DND-41 (cell line): ENCODE measurements at regions not wholly inside any gene's neighbourhood (a gene's known extent, or its start where the extent isn't known, plus 50 kb on each side); places are given as distances from the start of the nearest gene placed in this dataset.

Experiments used
- ATAC-seq: fragments of 200-7000 bp; cut with Tn5 transposase; 3 replicates; pipeline ENCODE4 v1.9.1; 2021; ENCODE audit warnings: low read depth; ENCODE audit not compliant: insufficient read depth
- DNase-seq: peaks from one replicate; pipeline ENCODE4 v3.0.0-alpha.2; 2020
- H2AFZ ChIP-seq: 2 replicates; pipeline ENCODE4 v1.6.0; 2012; ENCODE audit warnings: low read depth, low read length
- H3K27ac ChIP-seq: 2 replicates; pipeline ENCODE4 v1.5.1; 2012; ENCODE audit warnings: low read length, inconsistent platforms
- H3K27me3 ChIP-seq: fragments of 200-600 bp; sonication (generic); 2 replicates; pipeline ENCODE4 v1.6.0; 2012; ENCODE audit warnings: low read length, mild to moderate bottlenecking, inconsistent platforms; ENCODE audit not compliant: insufficient read depth, poor library complexity
- H3K36me3 ChIP-seq: 2 replicates; pipeline ENCODE4 v1.5.1; 2012; ENCODE audit warnings: low read length, inconsistent platforms; ENCODE audit not compliant: insufficient read depth
- H3K4me1 ChIP-seq: 2 replicates; pipeline ENCODE4 v1.5.1; 2012; ENCODE audit warnings: mild to moderate bottlenecking, low read length; ENCODE audit not compliant: insufficient read depth
- H3K4me2 ChIP-seq: 2 replicates; pipeline ENCODE4 v1.6.0; 2012; ENCODE audit warnings: mild to moderate bottlenecking, moderate library complexity, low read length, inconsistent platforms; ENCODE audit not compliant: insufficient read depth
- H3K4me3 ChIP-seq, 2 experiments: fragments of 200-600 bp in 1 of 2; shearing (Covaris generic) in 1 of 2; 2 replicates each; pipeline ENCODE4 v1.5.1; 2012 to 2016; ENCODE audit warnings: inconsistent platforms in 2 of 2, low read length in 2 of 2, mild to moderate bottlenecking in 2 of 2, low read depth in 1 of 2, moderate library complexity in 1 of 2
- H3K79me2 ChIP-seq: 2 replicates; pipeline ENCODE4 v1.6.0; 2012; ENCODE audit warnings: low read length, inconsistent platforms; ENCODE audit not compliant: insufficient read depth
- H3K9ac ChIP-seq: 2 replicates; pipeline ENCODE4 v1.6.0; 2012; ENCODE audit warnings: low read depth, mild to moderate bottlenecking, inconsistent platforms, low read length, moderate library complexity
- H3K9me3 ChIP-seq: 2 replicates; pipeline ENCODE4 v1.5.1; 2012; ENCODE audit warnings: low read length, moderate library complexity, mild to moderate bottlenecking, inconsistent platforms; ENCODE audit not compliant: insufficient read depth, severe bottlenecking
- H4K20me1 ChIP-seq: 2 replicates; pipeline ENCODE4 v1.6.0; 2012; ENCODE audit warnings: low read length; ENCODE audit not compliant: insufficient read depth
- CTCF ChIP-seq: IDR thresholded peaks from 2 replicates; pipeline ENCODE4 v1.5.1; 2012; ENCODE audit warnings: borderline replicate concordance, low read length, moderate library complexity, mild to moderate bottlenecking; ENCODE audit not compliant: poor library complexity, severe bottlenecking; ENCODE audit errors: extremely low read depth
- EZH2 ChIP-seq: IDR thresholded peaks from 3 replicates; pipeline ENCODE4 v1.6.1; 2012; ENCODE audit warnings: borderline replicate concordance, low read depth, mild to moderate bottlenecking, moderate library complexity, low read length, inconsistent platforms; ENCODE audit not compliant: severe bottlenecking

- H2AFZ ChIP-seq, result no peak overlapping the region
- H3K9me3 ChIP-seq, result no peaks in the 10 kb centered on the region
- no peaks in the 10 kb centered on the region for H3K36me3 ChIP-seq
- H3K27ac ChIP-seq, result no peak overlapping the region
- no peak overlapping the region for H3K9ac ChIP-seq
- no peaks in the 10 kb centered on the region for H3K79me2 ChIP-seq
- no peak for DNase-seq
- peaks cover 13% of the 10 kb centered on the region for H3K4me1 ChIP-seq
- TF ChIP-seq CTCF, result no peak
- no peak for TF ChIP-seq EZH2
- peaks cover 32% of the 10 kb centered on the region for H3K27me3 ChIP-seq
- ATAC-seq, result no peak
- H4K20me1 ChIP-seq, result peaks cover 52% of the 10 kb centered on the region
- no peak overlapping the region for H3K4me3 ChIP-seq
- no peak overlapping the region for H3K4me2 ChIP-seq
Measured at GRCh38 chr1:38565020-38565491, 294.5 kb downstream of the RRAGC start.

- H2AFZ ChIP-seq, result no peak overlapping the region
- H3K9me3 ChIP-seq, result no peaks in the 10 kb centered on the region
- no peak overlapping the region for H3K4me3 ChIP-seq
- no peaks in the 10 kb centered on the region for H3K36me3 ChIP-seq
- TF ChIP-seq EZH2 (no peak), CTCF (no peak)
- peaks cover 51% of the 10 kb centered on the region for H4K20me1 ChIP-seq
- H3K4me2 ChIP-seq, result no peak overlapping the region
- ATAC-seq (no peak), DNase-seq (no peak)
- H3K9ac ChIP-seq, result no peak overlapping the region
- H3K79me2 ChIP-seq, result no peaks in the 10 kb centered on the region
- no peak overlapping the region for H3K27ac ChIP-seq
- H3K4me1 ChIP-seq, result peaks cover 22% of the 10 kb centered on the region
- H3K27me3 ChIP-seq, result peaks cover 31% of the 10 kb centered on the region
Measured at GRCh38 chr1:38563942-38564735, 295.4 kb downstream of the RRAGC start.

GRCh38 chr1:38561725-38562124, 297.8 kb downstream of the RRAGC start:
- Histone ChIP-seq H3K36me3 (no peaks in the 10 kb centered on the region), H3K9ac (no peak overlapping the region), H3K4me2 (no peak overlapping the region), H2AFZ (no peak overlapping the region), H4K20me1 (peaks cover 66% of the 10 kb centered on the region), H3K4me1 (peaks cover 24% of the 10 kb centered on the region), H3K27ac (no peak overlapping the region), H3K9me3 (no peaks in the 10 kb centered on the region), H3K79me2 (no peaks in the 10 kb centered on the region), H3K27me3 (peaks cover 47% of the 10 kb centered on the region), H3K4me3 (no peak overlapping the region)
- no peak for DNase-seq
- ATAC-seq, result no peak
- TF ChIP-seq CTCF (no peak), EZH2 (no peak)
